Naive thymus-derived CD4-positive, alpha-beta T cell (primary cell): ENCODE measurements at regions not wholly inside any gene's neighbourhood (a gene's known extent, or its start where the extent isn't known, plus 50 kb on each side); places are given as distances from the start of the nearest gene placed in this dataset.

ENCODE experiments used
- ATAC-seq: fragments of 150-1000 bp; cut with Tn5 transposase; 2 replicates; pipeline ENCODE4 v1.10.0; 2021; ENCODE audit warnings: mild to moderate bottlenecking, moderate library complexity
- CTCF ChIA-PET: fragments of 350-600 bp; sonication (Branson Sonifier 250); formaldehyde crosslinking; loops from one replicate; lab custom pipeline; 2021; ENCODE audit warnings: antibody characterized with exemption; lab: Charles Lee
- POLR2A ChIA-PET: fragments of 350-600 bp; sonication (Branson Sonifier 250); formaldehyde crosslinking; loops from one replicate; lab custom pipeline; 2021; ENCODE audit warnings: antibody characterized with exemption, inconsistent platforms; lab: Charles Lee
- DNase-seq, 9 donors: peaks; one replicate each; pipeline versions ENCODE4 v3.0.0 to v3.0.0-alpha.2; 2020 to 2022; ENCODE audit warnings: mixed read lengths in 1 of 9
- H3K27ac ChIP-seq: one replicate; pipeline ENCODE4 v1.7.0; 2013; ENCODE audit warnings: mild to moderate bottlenecking, low read depth, low read length, moderate library complexity
- H3K27me3 ChIP-seq, 2 donors: one replicate each; pipeline ENCODE4 v1.7.0; 2013; ENCODE audit warnings: low read length in 2 of 2, mild to moderate bottlenecking in 2 of 2, moderate library complexity in 2 of 2; ENCODE audit not compliant: control insufficient read depth in 2 of 2, insufficient read depth in 2 of 2
- H3K36me3 ChIP-seq, 3 experiments: 1 replicate in 2 of 3; 2 replicates in 1 of 3; pipeline ENCODE4 v1.7.0; 2013; ENCODE audit warnings: low read length in 3 of 3, mild to moderate bottlenecking in 3 of 3, moderate library complexity in 1 of 3; ENCODE audit not compliant: insufficient read depth in 3 of 3, control insufficient read depth in 2 of 3
- H3K4me1 ChIP-seq, 2 donors: one replicate each; pipeline ENCODE4 v1.7.0; 2013; ENCODE audit warnings: low read length in 2 of 2, mild to moderate bottlenecking in 2 of 2, moderate library complexity in 1 of 2; ENCODE audit not compliant: control insufficient read depth in 2 of 2, insufficient read depth in 2 of 2
- H3K4me3 ChIP-seq: 2 replicates; pipeline ENCODE4 v1.7.0; 2013; ENCODE audit warnings: mild to moderate bottlenecking, low read length
- H3K9me3 ChIP-seq, 3 experiments: 1 replicate in 2 of 3; 2 replicates in 1 of 3; pipeline ENCODE4 v1.7.0; 2013; ENCODE audit warnings: low read length in 3 of 3; ENCODE audit not compliant: control insufficient read depth in 2 of 3
- H3K27ac Mint-ChIP-seq, 9 donors: one replicate each; pipeline ENCODE4 v1.8.0; 2020 to 2022; ENCODE audit warnings: mixed read lengths in 9 of 9, mild to moderate bottlenecking in 8 of 9, moderate library complexity in 5 of 9, inconsistent platforms in 2 of 9
- H3K27me3 Mint-ChIP-seq, 5 donors: one replicate each; pipeline ENCODE4 v1.8.0; 2021 to 2022; ENCODE audit warnings: mixed read lengths in 5 of 5, mild to moderate bottlenecking in 1 of 5
- H3K36me3 Mint-ChIP-seq, 5 donors: one replicate each; pipeline ENCODE4 v1.8.0; 2020 to 2022; ENCODE audit warnings: mixed read lengths in 5 of 5, mild to moderate bottlenecking in 3 of 5, inconsistent platforms in 1 of 5
- H3K4me1 Mint-ChIP-seq, 7 donors: one replicate each; pipeline ENCODE4 v1.8.0; 2020 to 2022; ENCODE audit warnings: mixed read lengths in 7 of 7, mild to moderate bottlenecking in 3 of 7, inconsistent platforms in 1 of 7
- H3K4me3 Mint-ChIP-seq, 10 donors: one replicate each; pipeline ENCODE4 v1.8.0; 2020 to 2022; ENCODE audit warnings: mild to moderate bottlenecking in 10 of 10, mixed read lengths in 10 of 10, moderate library complexity in 6 of 10, inconsistent platforms in 2 of 10
- H3K9me3 Mint-ChIP-seq, 11 donors: one replicate each; pipeline ENCODE4 v1.8.0; 2020 to 2022; ENCODE audit warnings: mixed read lengths in 11 of 11, mild to moderate bottlenecking in 4 of 11, inconsistent platforms in 1 of 11, moderate library complexity in 1 of 11
- intact Hi-C, 2 donors: fragments of 100-400 bp; cut with micrococcal nuclease; formaldehyde crosslinking; loops; one replicate each; pipeline ENCODE4 v1.15.1; 2023

DNA sequence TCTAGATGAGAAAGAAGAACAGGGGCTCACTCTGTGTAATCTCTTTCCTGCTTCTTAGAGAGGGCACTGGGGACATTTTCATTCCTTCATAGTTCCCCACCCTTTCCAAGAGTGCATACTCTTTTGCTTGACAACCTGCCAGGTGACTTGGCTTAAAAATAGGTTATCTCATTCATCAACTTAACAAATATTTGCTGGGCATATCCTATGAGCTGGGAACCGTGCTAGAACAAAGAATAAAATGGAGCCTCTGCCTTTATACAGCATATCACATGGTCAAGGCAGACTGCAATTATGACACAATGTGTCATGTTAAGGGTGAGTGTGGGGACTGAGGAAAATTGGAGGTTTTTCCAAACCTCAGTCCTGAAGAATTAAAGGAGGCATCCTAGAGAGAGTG is 209.8 kb upstream of the FOXA2 start:
- intact Hi-C loops: no loop called here
- ATAC-seq (no peak), DNase-seq (no peak)
- Mint-ChIP-seq H3K27ac (no peak overlapping the region), H3K27me3 (no peaks in the 10 kb centered on the region), H3K36me3 (no peaks in the 10 kb centered on the region), H3K9me3 (peaks cover 0 to 14% (median 7%) of the 10 kb centered on the region in 11 donors), H3K4me1 (no peaks in the 10 kb centered on the region), H3K4me3 (no peak overlapping the region)
- Histone ChIP-seq H3K4me3 (no peak overlapping the region), H3K4me1 (no peaks in the 10 kb centered on the region), H3K27ac (no peak overlapping the region), H3K9me3 (no peaks in the 10 kb centered on the region), H3K36me3 (no peaks in the 10 kb centered on the region), H3K27me3 (no peaks in the 10 kb centered on the region)
- ChIA-PET CTCF (no interaction called here), POLR2A (no interaction called here)

- H3K9me3 ChIP-seq: no peaks in the 10 kb centered on the region
- ATAC-seq (no peak), DNase-seq (no peak)
- no peaks in the 10 kb centered on the region for H3K36me3 ChIP-seq
- peaks cover 0 to 14% (median 7%) of the 10 kb centered on the region in 11 donors for H3K9me3 Mint-ChIP-seq
- no peaks in the 10 kb centered on the region for H3K36me3 Mint-ChIP-seq
- no peak overlapping the region for H3K27ac ChIP-seq
- peaks cover 0 to 2% (median 0%) of the 10 kb centered on the region in 5 donors for H3K27me3 Mint-ChIP-seq
- H3K27me3 ChIP-seq: no peaks in the 10 kb centered on the region
- POLR2A ChIA-PET: no interaction called here
- no peak overlapping the region for H3K27ac Mint-ChIP-seq
- CTCF ChIA-PET: no interaction called here
- no peaks in the 10 kb centered on the region for H3K4me1 Mint-ChIP-seq
- no peaks in the 10 kb centered on the region for H3K4me1 ChIP-seq
- H3K4me3 ChIP-seq: no peak overlapping the region
- no peak overlapping the region for H3K4me3 Mint-ChIP-seq
- intact Hi-C loops: no loop called here
These were observed 211.1 kb upstream of the FOXA2 start for GRCh38 chr20:22795433-22795832.

DNA sequence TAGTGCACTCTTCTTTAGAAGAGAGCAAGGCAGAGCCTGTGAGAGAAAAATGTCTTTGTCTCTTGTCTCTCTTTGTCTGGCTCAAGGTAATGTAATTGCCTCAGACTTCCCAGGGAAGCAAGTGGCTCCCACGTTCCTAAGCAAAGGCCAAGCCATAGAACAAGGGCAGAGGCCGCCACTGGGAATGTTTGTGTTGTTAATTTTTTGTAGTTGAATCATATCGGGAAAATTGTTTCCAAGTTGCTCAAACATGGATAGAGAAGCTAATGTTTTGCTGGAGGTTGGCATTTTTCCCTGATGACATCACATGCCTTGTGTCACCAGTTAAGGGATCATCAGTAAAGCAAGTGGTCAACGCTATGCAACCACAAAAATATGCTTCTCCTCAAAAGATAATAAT is 211.5 kb upstream of the FOXA2 start:
- no peaks in the 10 kb centered on the region for H3K36me3 Mint-ChIP-seq
- H3K36me3 ChIP-seq: no peaks in the 10 kb centered on the region
- H3K27ac Mint-ChIP-seq: no peak overlapping the region
- POLR2A ChIA-PET: no interaction called here
- DNase-seq (no peak), ATAC-seq (no peak)
- H3K4me3 ChIP-seq: no peak overlapping the region
- H3K27me3 Mint-ChIP-seq: peaks cover 0 to 5% (median 0%) of the 10 kb centered on the region in 5 donors
- peaks cover 0 to 14% (median 7%) of the 10 kb centered on the region in 11 donors for H3K9me3 Mint-ChIP-seq
- no peak overlapping the region for H3K4me3 Mint-ChIP-seq
- H3K27ac ChIP-seq: no peak overlapping the region
- H3K9me3 ChIP-seq: no peaks in the 10 kb centered on the region
- no peaks in the 10 kb centered on the region for H3K4me1 ChIP-seq
- intact Hi-C loops: no loop called here
- no peaks in the 10 kb centered on the region for H3K27me3 ChIP-seq
- H3K4me1 Mint-ChIP-seq: no peaks in the 10 kb centered on the region
- CTCF ChIA-PET: no interaction called here

DNA sequence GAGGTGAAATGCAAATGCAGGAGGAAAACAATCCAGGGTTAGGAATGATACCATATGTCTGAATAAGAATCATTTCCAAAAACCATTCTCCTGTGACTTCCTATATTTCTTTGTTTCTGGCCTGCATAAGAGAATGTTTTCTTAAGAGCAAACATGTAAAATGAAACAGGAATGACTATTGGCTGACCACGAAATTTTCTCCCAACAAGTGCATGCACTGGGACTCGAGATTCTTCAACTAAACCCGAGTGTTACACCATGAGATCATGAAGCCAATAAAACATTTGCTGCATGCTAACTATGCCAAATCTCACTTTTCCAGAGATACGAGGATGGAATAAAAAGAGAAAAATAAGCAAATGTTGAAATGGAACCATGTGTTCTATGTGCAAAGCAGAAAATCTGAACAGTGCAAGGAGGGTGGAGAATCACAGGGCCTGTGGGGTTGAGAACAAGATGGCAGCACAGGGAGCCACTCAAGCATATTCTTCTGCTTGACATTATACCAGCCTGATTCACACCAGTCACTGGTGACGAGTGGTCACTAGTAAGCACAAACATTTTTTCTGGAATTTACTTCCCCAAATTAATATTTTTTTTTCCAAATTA is 212.2 kb upstream of the FOXA2 start:
- Mint-ChIP-seq H3K9me3 (peaks cover 0 to 12% (median 5%) of the 10 kb centered on the region in 11 donors), H3K36me3 (no peaks in the 10 kb centered on the region), H3K27ac (no peak overlapping the region), H3K4me3 (no peak overlapping the region), H3K4me1 (no peaks in the 10 kb centered on the region), H3K27me3 (peaks cover 0 to 5% (median 0%) of the 10 kb centered on the region in 5 donors)
- H3K9me3 ChIP-seq: no peaks in the 10 kb centered on the region
- no peaks in the 10 kb centered on the region for H3K36me3 ChIP-seq
- H3K4me1 ChIP-seq: no peaks in the 10 kb centered on the region
- intact Hi-C loops: no loop called here
- ATAC-seq: no peak
- H3K27me3 ChIP-seq: no peaks in the 10 kb centered on the region
- no peak overlapping the region for H3K27ac ChIP-seq
- no peak for DNase-seq
- ChIA-PET POLR2A (no interaction called here), CTCF (no interaction called here)
- H3K4me3 ChIP-seq: no peak overlapping the region

DNA sequence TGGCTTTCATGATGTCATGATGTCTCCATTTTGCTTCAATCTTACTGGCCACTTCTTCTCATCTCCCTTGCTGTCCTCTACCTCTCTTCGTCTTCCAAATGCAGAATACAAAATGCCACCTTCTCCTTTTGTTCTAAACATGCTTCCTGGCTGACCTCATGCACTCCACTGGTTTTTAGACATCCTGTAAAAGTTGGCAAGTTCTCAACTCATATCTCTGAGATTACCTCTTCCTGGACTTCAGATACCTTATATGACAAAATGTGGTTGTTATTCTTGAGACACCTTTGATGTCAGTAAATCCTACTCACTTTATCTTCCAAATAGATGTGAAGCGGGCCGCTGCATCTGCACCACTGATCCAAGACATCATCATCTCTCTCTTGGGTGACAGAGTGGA is 212.7 kb upstream of the FOXA2 start:
- ChIA-PET CTCF (no interaction called here), POLR2A (no interaction called here)
- Histone ChIP-seq H3K27ac (no peak overlapping the region), H3K36me3 (no peaks in the 10 kb centered on the region), H3K4me1 (no peaks in the 10 kb centered on the region), H3K27me3 (no peaks in the 10 kb centered on the region), H3K9me3 (no peaks in the 10 kb centered on the region), H3K4me3 (no peak overlapping the region)
- Mint-ChIP-seq H3K27me3 (peaks cover 0 to 7% (median 0%) of the 10 kb centered on the region in 5 donors), H3K9me3 (peaks cover 0 to 12% (median 5%) of the 10 kb centered on the region in 11 donors), H3K27ac (no peak overlapping the region), H3K4me1 (no peaks in the 10 kb centered on the region), H3K4me3 (no peak overlapping the region), H3K36me3 (no peaks in the 10 kb centered on the region)
- no peak for DNase-seq
- intact Hi-C loops: no loop called here
- ATAC-seq: no peak

DNA sequence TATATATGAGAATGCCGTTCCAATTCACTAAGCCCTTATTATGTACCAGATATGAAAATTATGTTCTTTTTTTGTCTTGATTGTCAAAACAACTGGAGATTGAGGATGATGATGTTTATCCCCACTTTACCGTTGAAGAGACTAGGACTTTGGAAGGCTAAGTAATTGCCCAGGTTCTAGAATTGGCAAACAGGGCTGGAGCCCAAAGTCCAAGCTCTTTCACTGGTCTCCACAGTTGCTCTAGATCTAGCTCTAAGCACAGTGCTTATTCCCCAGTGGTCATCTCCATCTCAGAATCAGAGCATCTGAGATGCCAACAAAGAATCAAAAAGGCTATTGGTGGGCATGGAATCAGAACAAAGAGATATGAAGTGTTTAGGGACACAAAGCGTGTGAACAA is 215.3 kb upstream of the FOXA2 start:
- intact Hi-C loops: no loop called here
- Histone ChIP-seq H3K4me1 (no peaks in the 10 kb centered on the region), H3K27ac (no peak overlapping the region), H3K36me3 (no peaks in the 10 kb centered on the region), H3K9me3 (no peaks in the 10 kb centered on the region), H3K4me3 (no peak overlapping the region), H3K27me3 (no peaks in the 10 kb centered on the region)
- ATAC-seq (no peak), DNase-seq (no peak)
- H3K27ac Mint-ChIP-seq: no peak overlapping the region
- peaks cover 0 to 8% (median 0%) of the 10 kb centered on the region in 5 donors for H3K27me3 Mint-ChIP-seq
- H3K4me1 Mint-ChIP-seq: no peaks in the 10 kb centered on the region
- ChIA-PET POLR2A (no interaction called here), CTCF (no interaction called here)
- H3K9me3 Mint-ChIP-seq: peaks cover 0 to 8% (median 4%) of the 10 kb centered on the region in 11 donors
- no peak overlapping the region for H3K4me3 Mint-ChIP-seq
- no peaks in the 10 kb centered on the region for H3K36me3 Mint-ChIP-seq

DNA sequence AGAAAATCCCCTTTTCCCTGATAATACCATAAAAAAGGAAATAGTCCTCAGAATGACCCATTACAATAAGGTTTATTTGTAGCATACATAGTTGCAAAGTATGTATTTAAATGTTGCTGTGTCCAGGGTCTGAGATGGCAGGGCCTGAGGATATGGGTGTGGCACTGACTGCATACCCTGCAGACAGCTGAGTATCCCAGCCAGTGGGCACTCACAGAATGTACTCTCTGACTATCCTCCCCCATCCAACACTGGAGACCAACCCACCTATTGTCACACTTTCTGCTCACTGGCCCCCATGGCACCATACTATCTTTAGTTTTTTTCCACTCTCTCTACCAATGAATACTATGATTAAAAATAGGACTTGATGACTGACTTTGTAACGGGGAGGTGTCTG is 215.8 kb upstream of the FOXA2 start:
- CTCF ChIA-PET: no interaction called here
- Mint-ChIP-seq H3K27me3 (peaks cover 0 to 8% (median 0%) of the 10 kb centered on the region in 5 donors), H3K4me1 (no peaks in the 10 kb centered on the region), H3K4me3 (no peak overlapping the region), H3K36me3 (no peaks in the 10 kb centered on the region), H3K9me3 (peaks cover 0 to 8% (median 3%) of the 10 kb centered on the region in 11 donors), H3K27ac (no peak overlapping the region)
- no peak overlapping the region for H3K4me3 ChIP-seq
- H3K27me3 ChIP-seq: no peaks in the 10 kb centered on the region
- H3K9me3 ChIP-seq: no peaks in the 10 kb centered on the region
- ATAC-seq: no peak
- DNase-seq: no peak
- no peaks in the 10 kb centered on the region for H3K36me3 ChIP-seq
- H3K4me1 ChIP-seq: no peaks in the 10 kb centered on the region
- H3K27ac ChIP-seq: no peak overlapping the region
- POLR2A ChIA-PET: no interaction called here
- intact Hi-C loops: no loop called here
